PC-3 (cell line): ENCODE measurements at regions not wholly inside any gene's neighbourhood (a gene's known extent, or its start where the extent isn't known, plus 50 kb on each side); places are given as distances from the start of the nearest gene placed in this dataset.

Experiments
- ATAC-seq: fragments of 200-7000 bp; cut with Tn5 transposase; 2 replicates; pipeline ENCODE4 v1.9.1; 2020; ENCODE audit warnings: mild to moderate bottlenecking, moderate library complexity
- BruUV-seq: library from RNA; stranded (reverse); fragments of 400-500 nt; replicated peaks from 2 replicates; lab custom pipeline; 2021; lab: Mats Ljungman, UMichigan
- CTCF ChIA-PET: fragments of 300-600 bp; sonication (Branson Sonifier 250); formaldehyde crosslinking; loops from one replicate; lab custom pipeline; 2022; ENCODE audit warnings: antibody characterized with exemption; lab: Charles Lee
- POLR2A ChIA-PET: fragments of 300-600 bp; sonication (Branson Sonifier 250); formaldehyde crosslinking; loops from one replicate; lab custom pipeline; 2022; ENCODE audit warnings: antibody characterized with exemption; ENCODE audit not compliant: unreplicated experiment; lab: Charles Lee
- DNase-seq: peaks from one replicate; pipeline ENCODE4 v3.0.0-alpha.2; 2015
- H2AFZ ChIP-seq: fragments of 300-600 bp; sonication (generic); 2 replicates; pipeline ENCODE4 v1.6.0; 2016; ENCODE audit warnings: antibody characterized with exemption, low read length
- H3F3A ChIP-seq: fragments of 300-600 bp; sonication (generic); one replicate; pipeline ENCODE4 v1.6.0; 2017; ENCODE audit warnings: antibody characterized with exemption, low read length, control low read depth, mild to moderate bottlenecking; ENCODE audit not compliant: unreplicated experiment
- H3K27ac ChIP-seq: fragments of 300-600 bp; sonication (generic); 2 replicates; pipeline ENCODE4 v1.5.1; 2016; ENCODE audit warnings: mild to moderate bottlenecking, low read length
- H3K27me3 ChIP-seq: fragments of 300-600 bp; sonication (generic); 2 replicates; pipeline ENCODE4 v1.6.1; 2016; ENCODE audit warnings: low read length, mixed read lengths
- H3K36me3 ChIP-seq: fragments of 300-600 bp; sonication (generic); 2 replicates; pipeline ENCODE4 v1.6.1; 2016; ENCODE audit warnings: low read depth, mixed run types, low read length, mixed read lengths
- H3K4me1 ChIP-seq: fragments of 300-600 bp; sonication (generic); 2 replicates; pipeline ENCODE4 v1.5.1; 2016; ENCODE audit warnings: low read length; ENCODE audit not compliant: insufficient read depth
- H3K4me2 ChIP-seq: fragments of 300-600 bp; sonication (generic); 2 replicates; pipeline ENCODE4 v1.6.0; 2016; ENCODE audit warnings: low read length
- H3K4me3 ChIP-seq: fragments of 300-600 bp; sonication (generic); 2 replicates; pipeline ENCODE4 v1.5.1; 2016; ENCODE audit warnings: mild to moderate bottlenecking, low read length, mixed read lengths
- H3K79me2 ChIP-seq: fragments of 300-600 bp; sonication (generic); 2 replicates; pipeline ENCODE4 v1.6.1; 2017; ENCODE audit warnings: low read length, mixed read lengths
- H3K9ac ChIP-seq: fragments of 300-600 bp; sonication (generic); 2 replicates; pipeline ENCODE4 v1.6.0; 2016; ENCODE audit warnings: mild to moderate bottlenecking, low read length
- H3K9me2 ChIP-seq: fragments of 300-600 bp; sonication (generic); replicated peaks from 2 replicates; pipeline ENCODE4 v1.6.1; 2016; ENCODE audit warnings: mixed run types, low read length, mixed read lengths
- H3K9me3 ChIP-seq: fragments of 300-600 bp; sonication (generic); 2 replicates; pipeline ENCODE4 v1.6.1; 2016; ENCODE audit warnings: low read length, mixed read lengths
- H4K20me1 ChIP-seq: fragments of 300-600 bp; sonication (generic); 2 replicates; pipeline ENCODE4 v1.6.1; 2016; ENCODE audit warnings: low read length, mixed read lengths
- EZH2 ChIP-seq: fragments of 300-600 bp; sonication (generic); IDR thresholded peaks from one replicate; pipeline ENCODE4 v1.6.1; 2017; ENCODE audit warnings: antibody characterized with exemption, mild to moderate bottlenecking, low read length; ENCODE audit not compliant: unreplicated experiment
- EZH2phosphoT487 ChIP-seq: fragments of 300-600 bp; sonication (generic); IDR thresholded peaks from 2 replicates; pipeline ENCODE4 v1.6.1; 2018; ENCODE audit warnings: mild to moderate bottlenecking, antibody characterized with exemption, low read length, borderline replicate concordance
- intact Hi-C: fragments of 100-400 bp; cut with micrococcal nuclease; formaldehyde crosslinking; loops from 2 replicates; pipeline ENCODE4 v1.9.0; 2023
- TF ChIP-seq, protein P1 (sequence below): fragments of 300-600 bp; sonication (generic); conservative IDR thresholded peaks from 2 replicates; pipeline ENCODE4 v1.5.1; 2017; ENCODE audit warnings: antibody characterized with exemption, low read depth, mild to moderate bottlenecking, low read length

DNA sequence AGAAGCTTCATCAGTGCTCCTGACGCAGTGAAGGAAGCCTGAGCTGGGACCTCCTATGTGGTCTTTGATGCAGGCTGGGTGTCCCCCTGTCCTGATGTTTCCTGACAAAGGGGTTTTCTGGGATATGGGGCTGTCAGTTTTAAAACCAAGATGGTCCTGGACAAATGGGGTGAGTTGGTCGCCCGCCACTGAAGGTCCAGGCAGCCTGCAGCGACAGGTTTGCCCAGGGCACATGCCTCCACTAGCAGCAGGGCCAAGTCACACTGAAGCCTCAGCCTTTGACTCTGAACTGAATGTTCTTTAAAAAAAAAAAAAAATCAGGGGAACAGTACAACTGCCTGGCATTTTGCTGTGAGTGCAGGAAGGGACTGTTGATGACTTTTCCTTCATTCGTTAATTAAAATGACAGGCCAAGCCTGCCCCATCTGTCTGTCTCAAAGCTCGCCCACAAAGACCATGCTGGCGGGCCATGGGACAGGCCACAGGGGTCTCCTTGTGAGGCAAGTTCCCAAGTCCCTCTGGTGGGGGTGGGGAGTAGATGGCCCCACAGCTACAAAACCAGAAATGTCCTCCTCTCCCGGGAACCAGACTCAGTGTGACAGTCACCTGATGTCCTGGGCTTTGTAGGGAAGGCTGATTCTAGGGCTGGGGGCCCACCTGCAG lies 274.8 kb downstream of the CTTN start:
- H3K79me2 ChIP-seq, result no peaks in the 10 kb centered on the region
- no peaks in the 10 kb centered on the region for H4K20me1 ChIP-seq
- H3K4me3 ChIP-seq, result no peak overlapping the region
- intact Hi-C loops, result no loop called here
- CTCF ChIA-PET, result no interaction called here
- no peaks in the 10 kb centered on the region for H3K36me3 ChIP-seq
- no peak overlapping the region for H3K9ac ChIP-seq
- no peak overlapping the region for H2AFZ ChIP-seq
- H3K27me3 ChIP-seq, result no peaks in the 10 kb centered on the region
- ATAC-seq (no peak), DNase-seq (no peak)
- POLR2A ChIA-PET, result no interaction called here
- BruUV-seq, result no TSS peak
- TF ChIP-seq, protein P1, sequence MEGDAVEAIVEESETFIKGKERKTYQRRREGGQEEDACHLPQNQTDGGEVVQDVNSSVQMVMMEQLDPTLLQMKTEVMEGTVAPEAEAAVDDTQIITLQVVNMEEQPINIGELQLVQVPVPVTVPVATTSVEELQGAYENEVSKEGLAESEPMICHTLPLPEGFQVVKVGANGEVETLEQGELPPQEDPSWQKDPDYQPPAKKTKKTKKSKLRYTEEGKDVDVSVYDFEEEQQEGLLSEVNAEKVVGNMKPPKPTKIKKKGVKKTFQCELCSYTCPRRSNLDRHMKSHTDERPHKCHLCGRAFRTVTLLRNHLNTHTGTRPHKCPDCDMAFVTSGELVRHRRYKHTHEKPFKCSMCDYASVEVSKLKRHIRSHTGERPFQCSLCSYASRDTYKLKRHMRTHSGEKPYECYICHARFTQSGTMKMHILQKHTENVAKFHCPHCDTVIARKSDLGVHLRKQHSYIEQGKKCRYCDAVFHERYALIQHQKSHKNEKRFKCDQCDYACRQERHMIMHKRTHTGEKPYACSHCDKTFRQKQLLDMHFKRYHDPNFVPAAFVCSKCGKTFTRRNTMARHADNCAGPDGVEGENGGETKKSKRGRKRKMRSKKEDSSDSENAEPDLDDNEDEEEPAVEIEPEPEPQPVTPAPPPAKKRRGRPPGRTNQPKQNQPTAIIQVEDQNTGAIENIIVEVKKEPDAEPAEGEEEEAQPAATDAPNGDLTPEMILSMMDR, result no peak
- H3K9me2 ChIP-seq, result no peaks in the 10 kb centered on the region
- peaks cover 3% of the 10 kb centered on the region; the same call in 1 of the 2 replicates for H3K4me1 ChIP-seq
- H3K9me3 ChIP-seq, result no peaks in the 10 kb centered on the region
- H3F3A ChIP-seq, result no peaks in the 10 kb centered on the region
- no peak overlapping the region for H3K4me2 ChIP-seq
- H3K27ac ChIP-seq, result no peak overlapping the region

DNA sequence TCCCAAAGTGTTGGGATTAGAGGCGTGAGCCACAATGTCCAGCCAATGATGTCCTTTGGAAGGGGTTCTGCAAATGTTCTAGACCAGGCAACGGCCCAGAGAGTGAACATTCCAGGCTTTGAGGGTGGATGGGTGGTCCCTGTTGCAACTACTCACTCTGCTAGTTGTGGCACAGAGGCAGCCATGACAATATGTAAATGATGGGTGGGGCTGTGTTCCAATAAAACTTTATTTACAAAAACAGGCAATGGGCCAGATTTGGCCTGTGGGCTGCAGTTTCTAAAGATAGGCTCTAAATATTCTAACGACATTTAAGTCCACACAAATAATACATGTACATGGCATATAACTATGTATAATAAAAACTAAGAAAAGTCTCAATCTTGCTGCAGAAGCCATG lies 276.3 kb downstream of the CTTN start:
- no peaks in the 10 kb centered on the region for H3K9me3 ChIP-seq
- H3F3A ChIP-seq, result no peaks in the 10 kb centered on the region
- no peak overlapping the region for H2AFZ ChIP-seq
- no peaks in the 10 kb centered on the region for H3K79me2 ChIP-seq
- no peak for TF ChIP-seq EZH2phosphoT487
- no peak for TF ChIP-seq EZH2
- TF ChIP-seq, protein P1, result no peak
- H3K36me3 ChIP-seq, result no peaks in the 10 kb centered on the region
- H3K9me2 ChIP-seq, result no peaks in the 10 kb centered on the region
- BruUV-seq, result no TSS peak
- CTCF ChIA-PET, result no interaction called here
- H3K4me1 ChIP-seq, result no peaks in the 10 kb centered on the region
- DNase-seq, result no peak
- no peak overlapping the region for H3K27ac ChIP-seq
- POLR2A ChIA-PET, result no interaction called here
- H4K20me1 ChIP-seq, result no peaks in the 10 kb centered on the region
- no peak for ATAC-seq
- H3K27me3 ChIP-seq, result no peaks in the 10 kb centered on the region
- intact Hi-C loops, result no loop called here
- H3K9ac ChIP-seq, result no peak overlapping the region
- H3K4me2 ChIP-seq, result no peak overlapping the region
- no peak overlapping the region for H3K4me3 ChIP-seq

DNA sequence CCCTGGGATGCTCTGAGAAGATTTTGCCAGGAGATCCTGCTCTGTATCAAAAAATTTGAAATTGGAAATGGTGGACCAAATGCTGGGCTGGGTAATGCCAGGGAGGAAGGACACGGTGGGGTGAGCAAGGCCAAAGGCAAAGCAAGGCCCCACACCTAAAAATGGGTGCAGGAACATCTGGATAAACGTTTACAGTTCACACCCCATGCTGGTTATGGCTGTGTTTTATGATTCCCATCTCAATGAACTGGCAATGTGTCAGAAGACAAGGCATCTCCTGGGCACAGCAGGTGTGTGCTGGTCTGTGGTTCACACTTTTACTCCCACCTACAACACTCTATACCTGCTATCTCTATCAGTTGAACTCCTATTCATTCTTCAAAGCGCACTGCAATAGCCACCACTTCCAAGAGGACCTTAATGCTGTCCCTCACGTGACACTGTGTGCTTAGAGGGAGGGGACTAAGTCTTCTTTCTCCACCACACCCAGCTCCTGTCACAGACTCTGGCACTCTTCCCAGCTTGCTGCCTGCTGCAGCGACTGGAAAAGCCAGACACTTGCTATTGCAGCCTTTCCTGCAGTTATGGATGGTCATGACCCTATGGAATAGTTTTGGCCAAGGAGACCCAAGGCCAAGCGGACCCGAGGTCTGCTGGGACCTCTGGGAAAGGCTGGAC lies 277.5 kb downstream of the CTTN start:
- Histone ChIP-seq H3K9me3 (no peaks in the 10 kb centered on the region), H3F3A (no peaks in the 10 kb centered on the region), H3K4me2 (no peak overlapping the region), H2AFZ (no peak overlapping the region), H3K9ac (no peak overlapping the region), H3K4me3 (no peak overlapping the region), H3K9me2 (no peaks in the 10 kb centered on the region), H3K36me3 (no peaks in the 10 kb centered on the region), H3K79me2 (no peaks in the 10 kb centered on the region), H3K4me1 (no peaks in the 10 kb centered on the region), H4K20me1 (no peaks in the 10 kb centered on the region), H3K27me3 (no peaks in the 10 kb centered on the region), H3K27ac (no peak overlapping the region)
- peak; percentile 41 for DNase-seq
- intact Hi-C loops, result no loop called here
- peak; percentile 45 for ATAC-seq
- no peak for TF ChIP-seq EZH2
- TF ChIP-seq, protein P1, result no peak
- TF ChIP-seq EZH2phosphoT487, result no peak
- no TSS peak for BruUV-seq
- ChIA-PET CTCF (no interaction called here), POLR2A (no interaction called here)
